DOHH2 (cell line): ENCODE measurements at regions not wholly inside any gene's neighbourhood (a gene's known extent, or its start where the extent isn't known, plus 50 kb on each side); places are given as distances from the start of the nearest gene placed in this dataset.

Source experiments
- H3F3A ChIP-seq: fragments of 200-600 bp; sonication (generic), shearing (Covaris generic); 2 replicates; pipeline ENCODE4 v1.6.0; 2016; ENCODE audit warnings: antibody characterized with exemption, mild to moderate bottlenecking; ENCODE audit not compliant: control insufficient read depth, insufficient read depth
- H3K27ac ChIP-seq: fragments of 200-600 bp; sonication (generic); 2 replicates; pipeline ENCODE4 v1.5.1; 2014; ENCODE audit warnings: low read depth, mild to moderate bottlenecking, low read length, moderate library complexity
- H3K27me3 ChIP-seq: fragments of 200-600 bp; sonication (generic); 2 replicates; pipeline ENCODE4 v1.6.1; 2014; ENCODE audit warnings: mild to moderate bottlenecking, low read length, mixed read lengths; ENCODE audit not compliant: control insufficient read depth
- H3K36me3 ChIP-seq: fragments of 200-600 bp; sonication (generic); 2 replicates; pipeline ENCODE4 v1.6.1; 2014; ENCODE audit warnings: mild to moderate bottlenecking, low read length, moderate library complexity, mixed read lengths; ENCODE audit not compliant: control insufficient read depth
- H3K4me1 ChIP-seq: fragments of 200-600 bp; sonication (generic); 2 replicates; pipeline ENCODE4 v1.6.1; 2014; ENCODE audit warnings: mild to moderate bottlenecking, low read length, mixed read lengths; ENCODE audit not compliant: control insufficient read depth
- H3K4me2 ChIP-seq: fragments of 200-600 bp; sonication (generic); 2 replicates; pipeline ENCODE4 v1.6.0; 2014; ENCODE audit warnings: mild to moderate bottlenecking, low read length, moderate library complexity
- H3K4me3 ChIP-seq: fragments of 200-600 bp; sonication (generic); 2 replicates; pipeline ENCODE4 v1.5.1; 2014; ENCODE audit warnings: mild to moderate bottlenecking, low read length, mixed read lengths
- H3K79me2 ChIP-seq: fragments of 200-600 bp; sonication (generic); 2 replicates; pipeline ENCODE4 v1.6.1; 2014; ENCODE audit warnings: mild to moderate bottlenecking, low read length, mixed read lengths; ENCODE audit not compliant: control insufficient read depth
- H3K9me2 ChIP-seq: fragments of 200-600 bp; sonication (generic); replicated peaks from 2 replicates; pipeline ENCODE4 v1.6.1; 2014; ENCODE audit warnings: mild to moderate bottlenecking, low read length, mixed read lengths; ENCODE audit not compliant: control insufficient read depth
- H3K9me3 ChIP-seq: fragments of 200-600 bp; sonication (generic); 2 replicates; pipeline ENCODE4 v1.6.1; 2014; ENCODE audit warnings: antibody characterized with exemption, low read length, mixed read lengths; ENCODE audit not compliant: control insufficient read depth, insufficient read depth
- H4K20me1 ChIP-seq: fragments of 200-600 bp; sonication (generic); 2 replicates; pipeline ENCODE4 v1.6.0; 2014; ENCODE audit warnings: low read depth, mild to moderate bottlenecking, antibody characterized with exemption, low read length, moderate library complexity; ENCODE audit not compliant: control insufficient read depth, insufficient read depth
- CTCF ChIP-seq: fragments of 200-600 bp; sonication (generic); IDR thresholded peaks from one replicate; pipeline ENCODE4 v1.5.1; 2014; ENCODE audit warnings: antibody characterized with exemption, mild to moderate bottlenecking, low read depth, low read length; ENCODE audit not compliant: poor library complexity, severe bottlenecking
- EZH2phosphoT487 ChIP-seq: fragments of 200-600 bp; sonication (generic); IDR thresholded peaks from 2 replicates; pipeline ENCODE4 v1.6.1; 2017; ENCODE audit warnings: borderline replicate concordance, mild to moderate bottlenecking, antibody characterized with exemption, low read length, moderate library complexity, mixed read lengths

- no peaks in the 10 kb centered on the region for H3K9me2 ChIP-seq
- no peak overlapping the region for H3K4me3 ChIP-seq
- no peak overlapping the region for H3K4me2 ChIP-seq
- no peaks in the 10 kb centered on the region for H3K9me3 ChIP-seq
- no peaks in the 10 kb centered on the region for H3F3A ChIP-seq
- H3K36me3 ChIP-seq: no peaks in the 10 kb centered on the region
- TF ChIP-seq EZH2phosphoT487: no peak
- TF ChIP-seq CTCF: no peak
- H4K20me1 ChIP-seq: no peaks in the 10 kb centered on the region
- no peak overlapping the region for H3K27ac ChIP-seq
- no peaks in the 10 kb centered on the region for H3K4me1 ChIP-seq
- no peaks in the 10 kb centered on the region for H3K79me2 ChIP-seq
- no peaks in the 10 kb centered on the region for H3K27me3 ChIP-seq
Observed at GRCh38 chr9:1276474-1276873, 226.3 kb downstream of the DMRT2 start.

GRCh38 chr9:1284727-1285126 lies 234.6 kb downstream of the DMRT2 start:
- H3K79me2 ChIP-seq: no peaks in the 10 kb centered on the region
- H3K4me3 ChIP-seq: no peak overlapping the region
- no peaks in the 10 kb centered on the region; the same call in 1 of the 2 replicates for H3K9me3 ChIP-seq
- H3K27me3 ChIP-seq: no peaks in the 10 kb centered on the region
- H4K20me1 ChIP-seq: no peaks in the 10 kb centered on the region
- H3K36me3 ChIP-seq: no peaks in the 10 kb centered on the region
- TF ChIP-seq EZH2phosphoT487 (no peak), CTCF (no peak)
- no peak overlapping the region for H3K4me2 ChIP-seq
- no peak overlapping the region for H3K27ac ChIP-seq
- H3K9me2 ChIP-seq: no peaks in the 10 kb centered on the region
- no peaks in the 10 kb centered on the region for H3K4me1 ChIP-seq
- H3F3A ChIP-seq: no peaks in the 10 kb centered on the region

- Histone ChIP-seq H3K9me2 (no peaks in the 10 kb centered on the region), H3K4me1 (no peaks in the 10 kb centered on the region), H3K36me3 (no peaks in the 10 kb centered on the region), H3K27me3 (no peaks in the 10 kb centered on the region), H3K4me2 (no peak overlapping the region), H3K4me3 (no peak overlapping the region), H3K9me3 (no peaks in the 10 kb centered on the region; the same call in 1 of the 2 replicates), H3K27ac (no peak overlapping the region), H3F3A (no peaks in the 10 kb centered on the region), H4K20me1 (no peaks in the 10 kb centered on the region), H3K79me2 (no peaks in the 10 kb centered on the region)
- TF ChIP-seq EZH2phosphoT487 (no peak), CTCF (no peak)
Observed at GRCh38 chr9:1285526-1285925, 235.4 kb downstream of the DMRT2 start.

GRCh38 chr9:1292384-1292783 lies 242.2 kb downstream of the DMRT2 start:
- no peak overlapping the region for H3K27ac ChIP-seq
- no peaks in the 10 kb centered on the region for H3K79me2 ChIP-seq
- H4K20me1 ChIP-seq: no peaks in the 10 kb centered on the region
- no peaks in the 10 kb centered on the region for H3K36me3 ChIP-seq
- no peak overlapping the region for H3K4me3 ChIP-seq
- H3K4me1 ChIP-seq: no peaks in the 10 kb centered on the region
- H3K27me3 ChIP-seq: no peaks in the 10 kb centered on the region
- no peak overlapping the region for H3K4me2 ChIP-seq
- TF ChIP-seq EZH2phosphoT487: no peak
- TF ChIP-seq CTCF: no peak
- H3F3A ChIP-seq: no peaks in the 10 kb centered on the region
- no peaks in the 10 kb centered on the region for H3K9me3 ChIP-seq
- no peaks in the 10 kb centered on the region for H3K9me2 ChIP-seq
